Left lung (tissue), 4 donors: ENCODE measurements at regions not wholly inside any gene's neighbourhood (a gene's known extent, or its start where the extent isn't known, plus 50 kb on each side); places are given as distances from the start of the nearest gene placed in this dataset.
A peak's percentile ranks its signal among the peaks of the same experiment; 100 is the strongest.

ENCODE experiments used
- ATAC-seq: fragments of 200-7000 bp; cut with Tn5 transposase; one replicate; pipeline ENCODE4 v1.9.1; 2020; ENCODE audit warnings: moderate library complexity
- DNase-seq, 4 donors: peaks; one replicate each; pipeline ENCODE4 v3.0.0-alpha.2; 2013 to 2020
- H3K27ac ChIP-seq, 2 donors: fragments of 200-600 bp; sonication (generic) in 1 of 2; one replicate each; pipeline versions ENCODE4 v1.5.0 to v1.8.0; 2020 to 2021
- H3K27me3 ChIP-seq, 2 donors: fragments of 200-600 bp; sonication (generic) in 1 of 2; one replicate each; pipeline versions ENCODE4 v1.5.0 to v1.8.0; 2020 to 2021
- H3K36me3 ChIP-seq, 2 donors: fragments of 200-600 bp; sonication (generic) in 1 of 2; one replicate each; pipeline versions ENCODE4 v1.5.0 to v1.8.0; 2020 to 2021
- H3K4me1 ChIP-seq, 2 donors: fragments of 200-600 bp; one replicate each; pipeline ENCODE4 v1.8.0; 2021
- H3K4me3 ChIP-seq, 2 donors: fragments of 200-600 bp; sonication (generic) in 1 of 2; one replicate each; pipeline versions ENCODE4 v1.5.0 to v1.8.0; 2020 to 2021; ENCODE audit warnings: mild to moderate bottlenecking in 1 of 2
- H3K9me3 ChIP-seq, 2 donors: fragments of 200-600 bp; sonication (generic) in 1 of 2; one replicate each; pipeline versions ENCODE4 v1.5.0 to v1.8.0; 2020 to 2021
- intact Hi-C, 2 donors: fragments of 100-400 bp; cut with DNase I; formaldehyde crosslinking; loops; one replicate each; pipeline versions ENCODE4 v1.11.2 to v1.14.2; 2022
- TF ChIP-seq, protein P1 (sequence below), 2 donors: fragments of 200-600 bp; sonication (generic) in 1 of 2; IDR thresholded peaks; one replicate each; pipeline versions ENCODE4 v1.5.0 to v1.8.0; 2021; ENCODE audit warnings: antibody characterized with exemption in 2 of 2
- donor health status: DM: no; HTN: yes; CAD: no.
- donor health status: DM: no; HTN: no; CAD: no.

DNA sequence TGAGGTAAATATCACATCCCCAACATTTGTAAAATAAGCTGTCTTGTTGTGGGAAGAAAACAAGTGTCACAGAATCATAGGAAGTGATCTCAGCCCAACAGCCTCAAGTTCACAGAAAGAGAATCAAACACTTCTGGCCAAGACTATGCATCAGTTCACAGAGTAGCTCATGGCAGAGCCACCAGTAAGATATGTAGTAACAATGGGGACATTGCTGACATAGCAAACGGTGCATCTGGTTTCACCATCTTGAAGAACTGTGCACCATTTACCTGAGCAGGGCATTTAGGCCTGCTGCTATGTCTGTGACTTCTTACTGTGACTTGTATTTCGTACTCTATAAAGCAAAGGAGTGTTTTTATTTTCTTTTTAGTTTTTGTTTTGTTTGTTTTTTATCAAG, 585.3 kb upstream of the FAT3 start:
- ATAC-seq: no peak
- intact Hi-C loops: no loop called here
- H3K36me3 ChIP-seq: no peaks in the 10 kb centered on the region
- H3K4me3 ChIP-seq: no peak overlapping the region
- H3K27me3 ChIP-seq: no peaks in the 10 kb centered on the region
- no peak overlapping the region for H3K27ac ChIP-seq
- DNase-seq: no peak
- peaks cover 0 to 4% of the 10 kb centered on the region in 2 donors for H3K9me3 ChIP-seq
- TF ChIP-seq, protein P1, sequence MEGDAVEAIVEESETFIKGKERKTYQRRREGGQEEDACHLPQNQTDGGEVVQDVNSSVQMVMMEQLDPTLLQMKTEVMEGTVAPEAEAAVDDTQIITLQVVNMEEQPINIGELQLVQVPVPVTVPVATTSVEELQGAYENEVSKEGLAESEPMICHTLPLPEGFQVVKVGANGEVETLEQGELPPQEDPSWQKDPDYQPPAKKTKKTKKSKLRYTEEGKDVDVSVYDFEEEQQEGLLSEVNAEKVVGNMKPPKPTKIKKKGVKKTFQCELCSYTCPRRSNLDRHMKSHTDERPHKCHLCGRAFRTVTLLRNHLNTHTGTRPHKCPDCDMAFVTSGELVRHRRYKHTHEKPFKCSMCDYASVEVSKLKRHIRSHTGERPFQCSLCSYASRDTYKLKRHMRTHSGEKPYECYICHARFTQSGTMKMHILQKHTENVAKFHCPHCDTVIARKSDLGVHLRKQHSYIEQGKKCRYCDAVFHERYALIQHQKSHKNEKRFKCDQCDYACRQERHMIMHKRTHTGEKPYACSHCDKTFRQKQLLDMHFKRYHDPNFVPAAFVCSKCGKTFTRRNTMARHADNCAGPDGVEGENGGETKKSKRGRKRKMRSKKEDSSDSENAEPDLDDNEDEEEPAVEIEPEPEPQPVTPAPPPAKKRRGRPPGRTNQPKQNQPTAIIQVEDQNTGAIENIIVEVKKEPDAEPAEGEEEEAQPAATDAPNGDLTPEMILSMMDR (IDR thresholded peaks at IDR 0.05): no peak
- H3K4me1 ChIP-seq: no peaks in the 10 kb centered on the region

GRCh38 chr11:91630916-91631673, 593.5 kb upstream of the FAT3 start:
- TF ChIP-seq, protein P1 (IDR thresholded peaks at IDR 0.05): no peak
- ATAC-seq (no peak), DNase-seq (no peak)
- no peak overlapping the region for H3K27ac ChIP-seq
- H3K9me3 ChIP-seq: no peaks in the 10 kb centered on the region
- intact Hi-C loops: no loop called here
- H3K4me3 ChIP-seq: no peak overlapping the region
- H3K36me3 ChIP-seq: no peaks in the 10 kb centered on the region
- H3K27me3 ChIP-seq: no peaks in the 10 kb centered on the region
- H3K4me1 ChIP-seq: no peaks in the 10 kb centered on the region

- TF ChIP-seq, protein P1 (IDR thresholded peaks at IDR 0.05): no peak
- Histone ChIP-seq H3K4me3 (no peak overlapping the region), H3K36me3 (no peaks in the 10 kb centered on the region), H3K4me1 (no peaks in the 10 kb centered on the region), H3K9me3 (no peaks in the 10 kb centered on the region), H3K27me3 (no peaks in the 10 kb centered on the region), H3K27ac (no peak overlapping the region)
- no peak for ATAC-seq
- intact Hi-C loops: no loop called here
- DNase-seq: no peak
These were observed 599.1 kb upstream of the FAT3 start for GRCh38 chr11:91625495-91625894.

GRCh38 chr11:91624021-91624420, 600.6 kb upstream of the FAT3 start:
- H3K9me3 ChIP-seq: no peaks in the 10 kb centered on the region

DNA sequence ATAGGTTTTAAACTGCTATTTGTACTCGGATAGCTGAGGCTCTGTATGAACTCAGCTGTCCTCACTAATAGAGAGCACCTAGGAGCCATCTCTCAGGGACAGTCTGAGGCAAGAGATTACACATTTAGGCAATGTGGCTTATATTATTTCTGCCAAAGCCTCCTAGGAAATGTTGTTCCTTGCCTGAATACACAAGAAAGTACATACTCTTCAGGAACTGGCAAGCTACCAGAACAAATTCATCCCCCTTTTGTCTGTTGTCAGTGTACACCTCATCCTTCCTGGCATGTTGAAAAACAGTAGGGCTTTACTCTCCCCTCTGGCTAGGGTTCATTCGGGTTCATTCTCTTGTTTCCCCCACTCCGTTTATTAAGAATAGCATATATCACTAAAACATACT, 615.9 kb upstream of the FAT3 start:
- Histone ChIP-seq H3K4me1 (no peaks in the 10 kb centered on the region), H3K27ac (no peak overlapping the region), H3K36me3 (no peaks in the 10 kb centered on the region), H3K4me3 (no peak overlapping the region), H3K27me3 (no peaks in the 10 kb centered on the region), H3K9me3 (no peaks in the 10 kb centered on the region)
- DNase-seq (peak in 2 of 4 donors; percentile 56 to 72), ATAC-seq (no peak)
- intact Hi-C loops: no loop called here
- TF ChIP-seq, protein P1 (IDR thresholded peaks at IDR 0.05): no peak

More at GRCh38 chr11:91624021-91624420, 600.6 kb upstream of the FAT3 start:
- H3K4me1 ChIP-seq: no peaks in the 10 kb centered on the region
- TF ChIP-seq, protein P1 (IDR thresholded peaks at IDR 0.05): no peak
- H3K36me3 ChIP-seq: no peaks in the 10 kb centered on the region
- ATAC-seq (no peak), DNase-seq (no peak)
- no peak overlapping the region for H3K4me3 ChIP-seq
- intact Hi-C loops: no loop called here
- H3K27me3 ChIP-seq: no peaks in the 10 kb centered on the region
- H3K27ac ChIP-seq: no peak overlapping the region
